ENCODE measurements at regions not wholly inside any gene's neighbourhood (a gene's known extent, or its start where the extent isn't known, plus 50 kb on each side); places are given as distances from the start of the nearest gene placed in this dataset.

- in situ Hi-C loops (cut with MboI), result no loop called here
- TF ChIP-seq HDAC6 (IDR thresholded peaks at IDR 0.05; ENCODE audit: unreplicated experiment), result no peak
- no peak for TF ChIP-seq NBN (IDR thresholded peaks at IDR 0.05)
- TF ChIP-seq NRF1 (conservative IDR thresholded peaks at IDR 0.05; ENCODE audit: low read depth, low read length), result no peak
- TF ChIP-seq SREBF2 (IDR thresholded peaks at IDR 0.05; ENCODE audit: low read length), result no peak
- TF ChIP-seq MYB (IDR thresholded peaks at IDR 0.05; ENCODE audit: borderline replicate concordance, low read depth, low read length), result no peak
- TF ChIP-seq BCL3 (IDR thresholded peaks at IDR 0.05; ENCODE audit: borderline replicate concordance, insufficient read depth, low read depth, low read length, poor library complexity, severe bottlenecking), result no peak
- no peak for TF ChIP-seq SREBF1 (IDR thresholded peaks at IDR 0.05; ENCODE audit: low read length)
- no peak for TF ChIP-seq KDM1A (IDR thresholded peaks at IDR 0.05; ENCODE audit: borderline replicate concordance)
- no peak for TF ChIP-seq RCOR1 (conservative IDR thresholded peaks at IDR 0.05; ENCODE audit: low read depth, low read length)
- no peak for TF ChIP-seq RB1 (IDR thresholded peaks at IDR 0.05; ENCODE audit: borderline replicate concordance)
- TF ChIP-seq JUNB (IDR thresholded peaks at IDR 0.05), result no peak
- no peak for TF ChIP-seq NR2C2 (IDR thresholded peaks at IDR 0.05; ENCODE audit: borderline replicate concordance, control insufficient read depth, insufficient read length, low read depth)
- TF ChIP-seq PAX5 (IDR thresholded peaks at IDR 0.05; ENCODE audit: borderline replicate concordance, low read depth, low read length), result no peak
- no peak for TF ChIP-seq MLLT1 (IDR thresholded peaks at IDR 0.05)
- TF ChIP-seq NFYB (IDR thresholded peaks at IDR 0.05; ENCODE audit: insufficient read depth, low read depth, low read length), result no peak
- no peak for TF ChIP-seq RELB (IDR thresholded peaks at IDR 0.05; ENCODE audit: low read depth)
- TF ChIP-seq E4F1 (IDR thresholded peaks at IDR 0.05; ENCODE audit: borderline replicate concordance, partially characterized antibody), result no peak
- no peak for TF ChIP-seq GABPA (IDR thresholded peaks at IDR 0.05; ENCODE audit: low read depth)
- TF ChIP-seq NR2F1 (conservative IDR thresholded peaks at IDR 0.05), result no peak
- no peak overlapping the region for H2AFZ ChIP-seq (ENCODE audit: control insufficient read depth, low read depth, low read length)
- H3K4me1 ChIP-seq (ENCODE audit: control insufficient read depth, insufficient read depth, low read length), result no peaks in the 10 kb centered on the region
- H3K36me3 ChIP-seq (ENCODE audit: control insufficient read depth in 2 of 2, insufficient read depth in 2 of 2, low read length in 1 of 2), result no peaks in the 10 kb centered on the region
- H3K79me2 ChIP-seq (ENCODE audit: control insufficient read depth, insufficient read depth, low read length), result no peaks in the 10 kb centered on the region
- H3K9me3 ChIP-seq (replicated peaks; ENCODE audit: control insufficient read depth, insufficient read depth, low read length), result no peaks in the 10 kb centered on the region
- RAD21 ChIA-PET (ENCODE audit: unreplicated experiment), result no interaction called here
- H4K20me1 ChIP-seq (ENCODE audit: control insufficient read depth, insufficient read depth), result no peaks in the 10 kb centered on the region
- 26% methylated on average over 6 of the region's 6 CpGs for WGBS (ENCODE audit: insufficient coverage, insufficient replicate concordance, low lambda C conversion rate, missing lambda C conversion rate)
- POLR2A ChIA-PET, result no interaction called here
- intact Hi-C loops (cut with micrococcal nuclease; ENCODE audit: unreplicated experiment), result no loop called here
- SMC1A ChIA-PET (ENCODE audit: uncharacterized antibody, unreplicated experiment), result no interaction called here
- H3K4me3 ChIP-seq, result no peak overlapping the region
- FAIRE-seq, result no peak
- BruUV-seq (replicated peaks), result no TSS peak
- H3K4me2 ChIP-seq (ENCODE audit: control insufficient read depth, insufficient read depth), result no peak overlapping the region
- CTCF ChIA-PET, result interaction anchor here (0.9 to 7.1 kb wide), 3 partner anchors 11 to 16 kb away, joined by 3 to 41 read pairs (median 5); no protein-coding TSS in a partner anchor
- no peak for ATAC-seq
- DNase-seq (ENCODE audit: low read depth, low spot score), result no peak
- no peak overlapping the region for H3K9ac ChIP-seq (ENCODE audit: control insufficient read depth, insufficient read depth, low read length)
- H3K27ac ChIP-seq (ENCODE audit: control insufficient read depth, insufficient read depth), result no peak overlapping the region
- peaks cover 0 to 2% of the 10 kb centered on the region in 2 experiments; a peak in 1 of 4 replicates for H3K27me3 ChIP-seq (replicated peaks in 1 of 2; ENCODE audit: control insufficient read depth in 2 of 2, insufficient read depth in 2 of 2, low read length in 1 of 2)
These were observed 86.1 kb downstream of the C5orf15 start for GRCh38 chr5:133882389-133882695.
